GM19238 (cell line): ENCODE measurements at regions not wholly inside any gene's neighbourhood (a gene's known extent, or its start where the extent isn't known, plus 50 kb on each side); places are given as distances from the start of the nearest gene placed in this dataset.
A peak's percentile ranks its signal among the peaks of the same experiment; 100 is the strongest.

Experiments
- DNase-seq: peaks from one replicate; pipeline ENCODE4 v3.0.0; 2011; ENCODE audit warnings: low spot score; ENCODE audit not compliant: insufficient read length

GRCh38 chr10:129029051-129029450 lies 438.0 kb upstream of the MGMT start:
- no peak for DNase-seq

- no peak for DNase-seq
Observed at GRCh38 chr10:129029851-129030602, 437.0 kb upstream of the MGMT start.

GRCh38 chr10:129030603-129030895 lies 436.5 kb upstream of the MGMT start:
- DNase-seq, result no peak

- DNase-seq, result peak; percentile 44
Observed at GRCh38 chr10:129030996-129031843, 435.8 kb upstream of the MGMT start.

- no peak for DNase-seq
Observed at GRCh38 chr10:129031844-129032150, 435.2 kb upstream of the MGMT start.

GRCh38 chr10:129032372-129033313 lies 434.4 kb upstream of the MGMT start:
- DNase-seq, result no peak

- DNase-seq, result no peak
Observed at GRCh38 chr10:129033340-129033739, 433.7 kb upstream of the MGMT start.

- DNase-seq, result no peak
Observed at GRCh38 chr10:129033790-129034272, 433.2 kb upstream of the MGMT start.

- DNase-seq, result no peak
Observed at GRCh38 chr10:129035052-129035827, 431.8 kb upstream of the MGMT start.

GRCh38 chr10:129038522-129038921 lies 428.5 kb upstream of the MGMT start:
- DNase-seq, result no peak

- DNase-seq, result no peak
Observed at GRCh38 chr10:129039406-129040370, 427.4 kb upstream of the MGMT start.

- DNase-seq, result no peak
Observed at GRCh38 chr10:129040377-129040776, 426.7 kb upstream of the MGMT start.

- DNase-seq, result no peak
Observed at GRCh38 chr10:129041916-129042315, 425.1 kb upstream of the MGMT start.

GRCh38 chr10:129042776-129043595 lies 424.1 kb upstream of the MGMT start:
- no peak for DNase-seq

GRCh38 chr10:129043691-129044090 lies 423.4 kb upstream of the MGMT start:
- DNase-seq, result no peak

GRCh38 chr10:129045599-129045998 lies 421.4 kb upstream of the MGMT start:
- no peak for DNase-seq

GRCh38 chr10:129046065-129046681 lies 420.9 kb upstream of the MGMT start:
- no peak for DNase-seq

GRCh38 chr10:129046962-129047361 lies 420.1 kb upstream of the MGMT start:
- no peak for DNase-seq

- no peak for DNase-seq
Observed at GRCh38 chr10:129047600-129047999, 419.4 kb upstream of the MGMT start.
